ENCODE measurements at regions not wholly inside any gene's neighbourhood (a gene's known extent, or its start where the extent isn't known, plus 50 kb on each side); places are given as distances from the start of the nearest gene placed in this dataset.
"Not testable (repeated sequence)": the region's sequence is repeated elsewhere in the genome, so short reads cannot be mapped to it uniquely, and the experiment has no call there.

DNA sequence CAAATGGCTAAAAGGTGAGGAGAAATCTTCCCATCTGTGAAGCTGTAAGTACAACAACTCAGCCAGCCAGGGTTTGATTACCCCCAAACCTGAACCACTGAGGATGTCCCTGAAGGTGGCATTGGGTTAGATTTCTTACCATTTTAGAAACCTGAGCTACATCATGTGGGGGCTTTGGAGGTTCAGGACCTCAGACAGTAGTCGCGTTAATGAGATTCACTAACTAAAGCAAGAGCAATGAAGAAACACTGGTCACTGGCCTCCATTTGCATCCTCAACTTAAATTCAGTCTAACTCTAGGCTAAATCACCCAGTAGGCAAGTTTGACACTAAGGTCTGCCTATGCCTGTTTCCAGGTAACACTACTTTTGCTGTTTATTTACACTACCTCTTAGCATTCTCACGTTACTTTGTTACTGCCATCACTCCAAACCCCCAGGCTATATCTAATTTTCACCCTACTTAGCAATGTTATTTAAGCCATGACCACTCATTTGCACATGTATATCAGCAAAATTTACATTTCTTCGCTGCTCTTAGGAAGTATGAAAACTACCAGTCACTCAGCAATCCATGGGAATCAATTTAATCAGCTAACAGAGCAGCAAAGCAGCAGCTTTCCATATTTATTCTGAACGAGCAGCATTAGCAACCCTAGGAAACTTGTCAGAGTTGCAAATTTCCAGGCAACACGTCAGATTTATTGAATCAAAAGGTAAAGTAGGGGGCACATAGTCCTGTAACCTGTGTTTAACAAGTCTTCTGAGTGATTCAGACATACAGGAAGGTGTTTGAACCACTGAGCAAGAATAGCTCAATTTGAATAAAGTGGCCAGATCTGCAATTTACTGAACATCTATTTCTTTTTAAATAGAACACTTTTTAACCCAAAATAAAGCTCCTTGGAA is 788.4 kb upstream of the SORCS1 start:
- Histone ChIP-seq H3K4me3 (ENCODE audit: low read length) (no peak overlapping the region), H3K4me1 (ENCODE audit: control insufficient read depth, insufficient read depth, low read length) (no peaks in the 10 kb centered on the region), H3K36me3 (ENCODE audit: control insufficient read depth, insufficient read depth, low read length, severe bottlenecking) (no peaks in the 10 kb centered on the region), H3K27me3 (replicated peaks; ENCODE audit: control insufficient read depth, insufficient read depth, low read length) (no peaks in the 10 kb centered on the region), H3K9me3 (ENCODE audit: control insufficient read depth, low read length) (no peaks in the 10 kb centered on the region), H3K9ac (ENCODE audit: low read length) (no peak overlapping the region)
- DNase-seq (ENCODE audit: low read depth): no peak

DNA sequence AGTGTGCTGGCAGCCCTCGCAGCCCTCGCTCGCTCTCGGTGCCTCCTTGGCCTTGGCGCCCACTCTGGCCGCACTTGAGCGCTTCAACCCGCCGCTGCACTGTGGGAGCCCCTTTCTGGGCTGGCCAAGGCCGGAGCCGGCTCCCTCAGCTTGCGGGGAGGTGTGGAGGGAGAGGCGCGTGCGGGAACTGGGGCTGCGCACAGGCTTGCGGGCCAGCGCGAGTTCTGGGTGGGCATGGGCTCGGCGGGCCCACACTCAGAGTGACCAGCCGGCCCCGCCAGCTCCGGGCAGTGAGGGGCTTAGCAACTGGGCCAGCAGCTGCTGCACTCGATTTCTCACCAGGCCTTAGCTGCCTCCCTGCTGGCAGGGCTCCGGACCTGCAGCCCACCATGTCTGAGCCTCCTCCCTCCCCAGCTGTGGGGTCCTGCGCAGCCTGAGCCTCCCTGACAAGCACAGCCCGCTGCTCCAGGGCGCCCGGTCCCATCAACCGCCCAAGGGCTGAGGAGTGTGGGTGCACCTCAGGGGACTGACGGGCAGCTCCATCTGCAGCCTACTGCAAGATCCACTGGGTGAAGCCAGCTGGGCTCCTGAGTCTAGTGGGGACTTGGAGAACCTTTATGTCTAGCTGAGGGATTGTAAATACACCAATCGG is 786.0 kb upstream of the SORCS1 start:
- not testable (repeated sequence) for H3K9me3 ChIP-seq (ENCODE audit: control insufficient read depth, low read length); H3K36me3 ChIP-seq (ENCODE audit: control insufficient read depth, insufficient read depth, low read length, severe bottlenecking); H3K4me1 ChIP-seq (ENCODE audit: control insufficient read depth, insufficient read depth, low read length); H3K9ac ChIP-seq (ENCODE audit: low read length); H3K4me3 ChIP-seq (ENCODE audit: low read length); DNase-seq (ENCODE audit: low read depth); H3K27me3 ChIP-seq (replicated peaks; ENCODE audit: control insufficient read depth, insufficient read depth, low read length)

DNA sequence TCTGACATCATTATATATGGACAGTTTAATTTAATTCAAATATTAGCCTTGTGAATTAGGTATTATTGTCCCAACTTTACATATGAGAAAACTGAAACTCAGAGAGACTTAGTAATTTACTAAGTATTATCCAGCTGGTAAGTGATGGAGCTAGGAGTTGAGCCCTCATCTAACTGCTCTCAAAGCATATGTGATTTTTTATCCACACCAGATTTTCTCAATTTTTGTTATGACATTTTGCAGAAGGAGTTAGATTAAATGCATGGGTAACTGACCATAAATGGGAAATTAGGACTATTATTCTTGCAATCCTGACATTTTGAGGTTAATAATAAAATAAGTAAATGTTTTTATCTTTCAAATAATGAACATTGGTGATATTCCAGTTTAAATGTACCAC is 778.3 kb upstream of the SORCS1 start:
- H3K4me1 ChIP-seq (ENCODE audit: control insufficient read depth, insufficient read depth, low read length): peaks cover 10% of the 10 kb centered on the region
- H3K9ac ChIP-seq (ENCODE audit: low read length): no peak overlapping the region
- H3K9me3 ChIP-seq (ENCODE audit: control insufficient read depth, low read length): no peaks in the 10 kb centered on the region
- H3K27me3 ChIP-seq (replicated peaks; ENCODE audit: control insufficient read depth, insufficient read depth, low read length): no peaks in the 10 kb centered on the region
- DNase-seq (ENCODE audit: low read depth): no peak
- H3K36me3 ChIP-seq (ENCODE audit: control insufficient read depth, insufficient read depth, low read length, severe bottlenecking): no peaks in the 10 kb centered on the region
- H3K4me3 ChIP-seq (ENCODE audit: low read length): no peak overlapping the region

DNA sequence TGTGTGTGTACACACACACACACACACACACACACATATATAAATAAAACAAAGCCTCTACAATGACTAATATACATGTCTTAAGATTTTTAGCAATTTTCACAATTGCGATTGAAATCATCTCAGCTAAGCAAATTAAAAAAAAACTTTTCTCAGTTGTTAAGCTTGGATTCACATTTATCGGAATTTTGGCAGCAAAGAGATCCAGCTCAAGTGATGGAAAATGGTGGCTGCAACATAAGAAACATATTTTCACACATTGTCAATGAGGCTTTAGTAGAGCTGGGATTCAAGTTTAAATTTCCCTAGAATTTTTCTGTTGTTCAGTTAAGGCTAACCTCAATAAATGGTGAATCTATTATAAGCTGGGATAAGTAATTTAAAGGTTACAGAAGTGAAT is 768.6 kb upstream of the SORCS1 start:
- Histone ChIP-seq H3K36me3 (ENCODE audit: control insufficient read depth, insufficient read depth, low read length, severe bottlenecking) (no peaks in the 10 kb centered on the region), H3K27me3 (replicated peaks; ENCODE audit: control insufficient read depth, insufficient read depth, low read length) (no peaks in the 10 kb centered on the region), H3K9ac (ENCODE audit: low read length) (no peak overlapping the region), H3K4me1 (ENCODE audit: control insufficient read depth, insufficient read depth, low read length) (no peaks in the 10 kb centered on the region), H3K9me3 (ENCODE audit: control insufficient read depth, low read length) (peaks cover 7% of the 10 kb centered on the region), H3K4me3 (ENCODE audit: low read length) (no peak overlapping the region)
- no peak for DNase-seq (ENCODE audit: low read depth)

DNA sequence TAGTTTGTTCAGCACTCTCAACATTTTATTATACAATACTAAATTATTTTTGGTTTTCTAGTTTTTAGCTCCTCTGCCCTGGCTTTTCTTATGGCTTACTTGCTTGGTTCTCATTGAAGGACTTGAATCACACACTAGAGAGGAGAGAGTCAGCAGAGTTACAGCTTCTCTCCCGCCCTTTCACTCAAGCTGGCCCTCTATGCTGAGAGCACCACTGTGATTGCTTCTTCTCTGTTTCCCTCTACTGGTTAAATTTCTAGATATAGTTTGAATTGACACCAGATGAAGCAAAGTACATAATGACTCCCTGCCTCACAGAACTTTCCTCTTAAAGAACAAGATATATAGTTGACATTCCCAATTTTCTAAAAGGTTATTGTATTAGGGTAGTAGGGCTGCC is 767.3 kb upstream of the SORCS1 start:
- no peak overlapping the region for H3K9ac ChIP-seq (ENCODE audit: low read length)
- H3K27me3 ChIP-seq (replicated peaks; ENCODE audit: control insufficient read depth, insufficient read depth, low read length): no peaks in the 10 kb centered on the region
- H3K36me3 ChIP-seq (ENCODE audit: control insufficient read depth, insufficient read depth, low read length, severe bottlenecking): no peaks in the 10 kb centered on the region
- no peaks in the 10 kb centered on the region for H3K4me1 ChIP-seq (ENCODE audit: control insufficient read depth, insufficient read depth, low read length)
- DNase-seq (ENCODE audit: low read depth): no peak
- H3K4me3 ChIP-seq (ENCODE audit: low read length): no peak overlapping the region
- peaks cover 7% of the 10 kb centered on the region for H3K9me3 ChIP-seq (ENCODE audit: control insufficient read depth, low read length)

DNA sequence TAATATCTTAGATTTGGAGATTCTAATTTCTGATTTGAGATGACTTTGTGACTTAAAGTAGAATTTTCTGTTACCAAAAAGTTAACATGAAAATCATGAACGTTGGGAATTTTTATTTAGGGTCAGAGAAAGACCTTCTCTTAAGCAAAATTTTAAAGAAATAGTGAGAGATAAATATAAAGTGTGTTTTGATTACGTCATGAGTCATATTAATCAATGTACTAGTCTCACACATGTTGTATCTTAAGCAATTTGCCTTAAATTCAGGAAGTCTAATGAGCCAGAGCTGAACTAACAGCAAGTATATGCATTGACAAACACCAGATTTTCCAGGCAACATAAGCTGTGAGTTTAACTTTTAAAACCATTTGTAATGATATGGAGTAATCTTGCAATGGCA is 765.5 kb upstream of the SORCS1 start:
- H3K4me3 ChIP-seq (ENCODE audit: low read length): no peak overlapping the region

DNA sequence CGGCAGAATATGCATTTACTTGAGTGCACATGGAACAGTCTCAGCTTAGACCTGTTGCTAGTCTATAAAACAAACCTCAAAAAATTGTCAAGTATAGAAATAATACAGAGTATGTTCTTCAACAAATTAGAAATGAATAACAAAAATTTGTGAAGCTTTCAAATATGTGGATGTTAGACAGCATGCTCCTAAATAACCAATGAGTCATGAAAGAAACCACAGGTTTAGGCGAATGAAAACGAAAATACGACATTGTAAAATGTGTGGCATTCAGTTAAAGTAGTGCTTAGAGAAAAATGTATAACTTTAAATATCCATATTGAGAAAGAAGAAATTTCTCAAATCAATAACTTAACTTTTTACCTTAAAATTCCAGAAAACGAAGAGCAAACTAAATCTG is 760.0 kb upstream of the SORCS1 start:
- Histone ChIP-seq H3K9ac (ENCODE audit: low read length) (no peak overlapping the region), H3K36me3 (ENCODE audit: control insufficient read depth, insufficient read depth, low read length, severe bottlenecking) (no peaks in the 10 kb centered on the region), H3K27me3 (replicated peaks; ENCODE audit: control insufficient read depth, insufficient read depth, low read length) (no peaks in the 10 kb centered on the region), H3K4me1 (ENCODE audit: control insufficient read depth, insufficient read depth, low read length) (no peaks in the 10 kb centered on the region), H3K9me3 (ENCODE audit: control insufficient read depth, low read length) (peaks cover 3% of the 10 kb centered on the region), H3K4me3 (ENCODE audit: low read length) (no peak overlapping the region)
- DNase-seq (ENCODE audit: low read depth): peak; percentile 2

More for the DNA sequence above, 765.5 kb upstream of the SORCS1 start:
- Histone ChIP-seq H3K27me3 (replicated peaks; ENCODE audit: control insufficient read depth, insufficient read depth, low read length) (no peaks in the 10 kb centered on the region), H3K36me3 (ENCODE audit: control insufficient read depth, insufficient read depth, low read length, severe bottlenecking) (no peaks in the 10 kb centered on the region), H3K9ac (ENCODE audit: low read length) (no peak overlapping the region), H3K9me3 (ENCODE audit: control insufficient read depth, low read length) (no peaks in the 10 kb centered on the region), H3K4me1 (ENCODE audit: control insufficient read depth, insufficient read depth, low read length) (no peaks in the 10 kb centered on the region)
- no peak for DNase-seq (ENCODE audit: low read depth)

DNA sequence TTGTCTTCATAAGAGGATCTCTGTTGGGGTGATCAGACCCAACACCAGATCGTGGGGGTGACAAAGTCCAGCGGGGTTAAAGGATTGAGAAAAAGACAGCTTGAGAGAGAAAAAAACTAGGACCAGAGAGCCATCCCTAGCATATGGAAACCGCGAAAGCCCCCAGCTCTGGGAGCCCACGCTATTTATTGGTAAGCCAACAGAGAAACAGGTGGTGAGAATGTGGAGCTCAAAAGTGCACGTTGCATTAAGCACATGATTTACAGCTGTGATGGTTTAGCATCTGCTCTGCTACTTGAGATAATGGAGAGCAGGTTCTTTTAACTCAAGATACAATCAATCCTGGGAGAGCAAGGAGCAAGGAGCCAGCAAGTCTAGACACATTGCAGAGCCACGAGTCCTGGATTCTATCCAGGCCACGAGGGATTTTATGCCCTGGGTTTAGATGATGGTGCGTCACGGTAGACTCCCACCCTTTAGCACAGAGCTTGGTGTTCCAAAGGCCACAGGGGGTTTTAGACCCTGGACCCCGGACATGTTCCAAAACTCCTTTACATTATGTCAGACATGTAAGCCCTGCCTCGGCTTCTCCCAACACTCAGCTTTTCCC is 755.2 kb upstream of the SORCS1 start:
- no peak overlapping the region for H3K9ac ChIP-seq (ENCODE audit: low read length)
- no peaks in the 10 kb centered on the region for H3K27me3 ChIP-seq (replicated peaks; ENCODE audit: control insufficient read depth, insufficient read depth, low read length)
- peaks cover 12% of the 10 kb centered on the region for H3K9me3 ChIP-seq (ENCODE audit: control insufficient read depth, low read length)
- H3K36me3 ChIP-seq (ENCODE audit: control insufficient read depth, insufficient read depth, low read length, severe bottlenecking): no peaks in the 10 kb centered on the region
- H3K4me3 ChIP-seq (ENCODE audit: low read length): no peak overlapping the region
- peaks cover 7% of the 10 kb centered on the region for H3K4me1 ChIP-seq (ENCODE audit: control insufficient read depth, insufficient read depth, low read length)
- DNase-seq (ENCODE audit: low read depth): no peak

DNA sequence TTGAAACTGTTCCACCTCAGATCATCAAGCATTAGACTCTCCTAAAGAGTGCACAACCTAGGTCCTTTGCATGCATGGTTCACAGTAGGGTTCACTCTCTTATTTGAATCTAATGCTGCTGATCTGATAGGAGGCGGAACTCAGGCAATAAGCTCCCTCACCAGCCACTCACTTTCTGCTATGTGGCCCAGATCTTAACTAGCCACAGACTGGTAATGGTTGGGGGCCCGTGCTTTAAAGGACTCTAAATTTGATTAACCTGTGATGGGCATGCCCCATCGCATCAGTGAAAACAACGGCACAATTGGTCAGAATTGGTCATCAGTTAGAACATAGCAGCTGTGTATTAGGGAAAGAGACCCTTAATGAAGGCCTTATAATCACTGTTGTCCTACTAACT is 753.7 kb upstream of the SORCS1 start:
- no peak for DNase-seq (ENCODE audit: low read depth)
- no peak overlapping the region for H3K9ac ChIP-seq (ENCODE audit: low read length)
- no peak overlapping the region for H3K4me3 ChIP-seq (ENCODE audit: low read length)
- peaks cover 12% of the 10 kb centered on the region for H3K4me1 ChIP-seq (ENCODE audit: control insufficient read depth, insufficient read depth, low read length)
- no peaks in the 10 kb centered on the region for H3K27me3 ChIP-seq (replicated peaks; ENCODE audit: control insufficient read depth, insufficient read depth, low read length)
- H3K9me3 ChIP-seq (ENCODE audit: control insufficient read depth, low read length): peaks cover 12% of the 10 kb centered on the region
- H3K36me3 ChIP-seq (ENCODE audit: control insufficient read depth, insufficient read depth, low read length, severe bottlenecking): no peaks in the 10 kb centered on the region

DNA sequence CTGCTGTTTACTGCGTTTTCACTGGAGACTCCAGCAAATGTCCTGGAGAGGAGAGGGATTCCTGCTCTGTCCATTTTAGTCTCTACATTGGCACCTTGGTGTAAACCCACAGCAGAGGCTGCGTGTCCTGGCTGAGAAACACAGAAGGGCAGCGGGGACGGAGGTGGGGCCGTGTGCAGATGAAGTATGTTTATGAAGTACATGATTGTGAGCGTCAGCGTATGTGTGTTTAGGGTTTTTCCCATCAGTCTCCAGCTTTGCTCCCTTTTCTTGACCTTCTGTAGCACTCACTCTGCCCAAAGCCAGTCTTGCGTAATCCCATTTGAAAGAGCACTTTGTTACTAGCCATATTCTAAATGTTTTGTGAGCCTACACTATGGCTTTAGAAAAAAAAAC is 750.7 kb upstream of the SORCS1 start:
- Histone ChIP-seq H3K36me3 (ENCODE audit: control insufficient read depth, insufficient read depth, low read length, severe bottlenecking) (no peaks in the 10 kb centered on the region), H3K9ac (ENCODE audit: low read length) (peak overlapping the region; percentile 84), H3K4me1 (ENCODE audit: control insufficient read depth, insufficient read depth, low read length) (peaks cover 12% of the 10 kb centered on the region), H3K4me3 (ENCODE audit: low read length) (peak overlapping the region; percentile 87), H3K9me3 (ENCODE audit: control insufficient read depth, low read length) (peaks cover 12% of the 10 kb centered on the region), H3K27me3 (replicated peaks; ENCODE audit: control insufficient read depth, insufficient read depth, low read length) (no peaks in the 10 kb centered on the region)
- DNase-seq (ENCODE audit: low read depth): peak; percentile 42

DNA sequence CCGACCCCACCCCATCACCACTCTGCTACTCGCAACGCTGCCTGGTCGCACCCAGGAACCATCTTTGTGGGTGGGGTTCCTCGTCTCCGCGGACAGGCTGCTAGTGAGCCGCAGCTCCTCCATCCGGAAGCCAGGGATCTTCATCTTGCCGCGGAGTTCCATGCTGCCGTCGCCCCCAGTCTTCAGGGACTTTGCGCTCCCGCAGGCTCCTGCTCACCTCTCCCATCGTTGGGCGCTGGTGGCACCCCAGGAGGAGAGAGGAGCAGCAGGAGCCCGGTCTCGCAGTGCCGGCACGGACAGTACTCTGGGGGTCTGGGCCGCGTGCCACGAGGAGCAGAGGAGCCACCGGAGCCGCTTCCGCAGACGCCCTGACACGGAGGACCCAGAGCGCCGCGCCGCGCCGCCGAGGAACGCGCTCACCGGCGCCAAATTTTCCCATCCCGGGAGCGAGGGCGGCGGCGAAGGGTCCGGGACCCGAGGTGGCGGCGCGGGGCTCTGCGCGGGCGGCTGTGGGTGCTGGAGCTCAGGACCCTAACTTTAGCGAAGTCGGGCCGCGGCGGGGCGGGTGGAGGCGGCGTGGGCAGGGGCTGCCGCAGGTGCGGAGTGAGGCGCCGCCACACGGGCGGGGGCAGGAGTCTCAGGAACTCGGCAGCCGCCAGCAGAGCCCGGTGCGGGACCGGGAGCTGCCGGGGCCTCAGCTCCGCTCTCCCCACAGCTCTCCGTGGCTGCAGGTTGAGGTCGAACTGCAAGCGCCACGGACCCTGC is 750.1 kb upstream of the SORCS1 start:
- Histone ChIP-seq H3K9me3 (ENCODE audit: control insufficient read depth, low read length) (peaks cover 11% of the 10 kb centered on the region), H3K27me3 (replicated peaks; ENCODE audit: control insufficient read depth, insufficient read depth, low read length) (no peaks in the 10 kb centered on the region), H3K36me3 (ENCODE audit: control insufficient read depth, insufficient read depth, low read length, severe bottlenecking) (no peaks in the 10 kb centered on the region), H3K9ac (ENCODE audit: low read length) (peak overlapping the region; percentile 84), H3K4me1 (ENCODE audit: control insufficient read depth, insufficient read depth, low read length) (peaks cover 12% of the 10 kb centered on the region), H3K4me3 (ENCODE audit: low read length) (peak overlapping the region; percentile 87)
- DNase-seq (ENCODE audit: low read depth): peak; percentile 39

Measured in adipocyte (in vitro differentiated cells).